Tibial nerve (tissue), 4 donors: ENCODE measurements at regions not wholly inside any gene's neighbourhood (a gene's known extent, or its start where the extent isn't known, plus 50 kb on each side); places are given as distances from the start of the nearest gene placed in this dataset.

Source experiments
- DNase-seq, 2 donors: peaks; one replicate each; pipeline ENCODE4 v3.0.0-alpha.2; 2019; ENCODE audit warnings: low spot score in 2 of 2
- H3K27ac ChIP-seq, 4 donors: fragments of 200-600 bp; sonication (generic) in 3 of 4; one replicate each; pipeline ENCODE4 v1.5.1; 2017 to 2019; ENCODE audit warnings: mild to moderate bottlenecking in 1 of 4
- H3K27me3 ChIP-seq, 2 donors: fragments of 200-600 bp; sonication (generic) in 1 of 2; one replicate each; pipeline versions ENCODE4 v1.5.1 to v1.6.0; 2017 to 2019
- H3K36me3 ChIP-seq, 3 donors: fragments of 200-600 bp; sonication (generic); one replicate each; pipeline ENCODE4 v1.5.1; 2018 to 2019
- H3K4me1 ChIP-seq, 4 donors: fragments of 200-600 bp; sonication (generic) in 3 of 4; one replicate each; pipeline ENCODE4 v1.5.1; 2017 to 2019
- H3K4me3 ChIP-seq, 4 donors: fragments of 200-600 bp; sonication (generic) in 3 of 4; one replicate each; pipeline ENCODE4 v1.5.1; 2017 to 2019; ENCODE audit warnings: mild to moderate bottlenecking in 1 of 4, moderate library complexity in 1 of 4
- H3K9me3 ChIP-seq, 4 donors: fragments of 200-600 bp; sonication (generic) in 3 of 4; one replicate each; pipeline ENCODE4 v1.5.1; 2017 to 2019
- CTCF ChIP-seq, 5 experiments: fragments of 200-600 bp in 3 of 5; fragments of 450-650 bp in 2 of 5; sonication (generic) in 3 of 5; IDR thresholded peaks; one replicate each; pipeline ENCODE4 v1.5.1; 2016 to 2019; ENCODE audit warnings: antibody characterized with exemption in 5 of 5, mild to moderate bottlenecking in 3 of 5, moderate library complexity in 2 of 5
- EP300 ChIP-seq, 2 donors: sonication (generic); formaldehyde crosslinking; IDR thresholded peaks; one replicate each; pipeline ENCODE4 v1.6.1; 2017; ENCODE audit warnings: antibody characterized with exemption in 2 of 2, mild to moderate bottlenecking in 1 of 2
- POLR2A ChIP-seq, 2 donors: fragments of 450-650 bp; IDR thresholded peaks; one replicate each; pipeline ENCODE4 v1.6.1; 2017; ENCODE audit warnings: antibody characterized with exemption in 2 of 2, mild to moderate bottlenecking in 2 of 2, moderate library complexity in 2 of 2
- WGBS, 2 donors: methylation state at CpG; one replicate each; pipeline ENCODE4 v1.1.5; 2018; 5-methylcytosine and 5-hydroxymethylcytosine counted together

- H3K4me3 ChIP-seq = no peak overlapping the region
- H3K9me3 ChIP-seq = peaks cover 0 to 8% (median 0%) of the 10 kb centered on the region in 4 donors
- H3K36me3 ChIP-seq = no peaks in the 10 kb centered on the region
- no peak overlapping the region for H3K27ac ChIP-seq
- no peaks in the 10 kb centered on the region for H3K4me1 ChIP-seq
- no peaks in the 10 kb centered on the region for H3K27me3 ChIP-seq
- DNase-seq = no peak
- TF ChIP-seq EP300 (IDR thresholded peaks at IDR 0.05) (no peak), POLR2A (IDR thresholded peaks at IDR 0.05) (no peak), CTCF (IDR thresholded peaks at IDR 0.05) (no peak)
- WGBS, 2 donors = 81 to 85% methylated on average over 1 of the region's 1 CpG
These were observed 272.7 kb upstream of the PMFBP1 start for GRCh38 chr16:72444696-72445095.

GRCh38 chr16:72443809-72444208 is 271.9 kb upstream of the PMFBP1 start:
- WGBS, 2 donors = 27 to 56% methylated on average over 1 of the region's 1 CpG
- Histone ChIP-seq H3K9me3 (peaks cover 0 to 8% (median 0%) of the 10 kb centered on the region in 4 donors), H3K4me3 (no peak overlapping the region), H3K36me3 (no peaks in the 10 kb centered on the region), H3K27ac (no peak overlapping the region), H3K4me1 (no peaks in the 10 kb centered on the region), H3K27me3 (no peaks in the 10 kb centered on the region)
- no peak for DNase-seq
- no peak for TF ChIP-seq CTCF (IDR thresholded peaks at IDR 0.05)
- no peak for TF ChIP-seq EP300 (IDR thresholded peaks at IDR 0.05)
- TF ChIP-seq POLR2A (IDR thresholded peaks at IDR 0.05) = no peak

- H3K4me1 ChIP-seq = no peaks in the 10 kb centered on the region
- peaks cover 0 to 8% (median 0%) of the 10 kb centered on the region in 4 donors for H3K9me3 ChIP-seq
- 70 to 76% methylated on average over 5 of the region's 5 CpGs for WGBS, 2 donors
- no peak overlapping the region for H3K4me3 ChIP-seq
- no peaks in the 10 kb centered on the region for H3K27me3 ChIP-seq
- H3K36me3 ChIP-seq = no peaks in the 10 kb centered on the region
- DNase-seq = no peak
- TF ChIP-seq EP300 (IDR thresholded peaks at IDR 0.05) = no peak
- no peak for TF ChIP-seq CTCF (IDR thresholded peaks at IDR 0.05)
- no peak for TF ChIP-seq POLR2A (IDR thresholded peaks at IDR 0.05)
- H3K27ac ChIP-seq = no peak overlapping the region
These were observed 270.6 kb upstream of the PMFBP1 start for GRCh38 chr16:72442385-72443158.

- H3K36me3 ChIP-seq = no peaks in the 10 kb centered on the region
- no peaks in the 10 kb centered on the region for H3K27me3 ChIP-seq
- DNase-seq = no peak
- H3K4me3 ChIP-seq = no peak overlapping the region
- peaks cover 0 to 29% (median 6%) of the 10 kb centered on the region in 4 donors for H3K9me3 ChIP-seq
- no peaks in the 10 kb centered on the region for H3K4me1 ChIP-seq
- TF ChIP-seq EP300 (IDR thresholded peaks at IDR 0.05) = no peak
- H3K27ac ChIP-seq = no peak overlapping the region
These were observed 265.9 kb upstream of the PMFBP1 start for GRCh38 chr16:72437891-72438290.

- H3K27me3 ChIP-seq = no peaks in the 10 kb centered on the region
- no peak overlapping the region for H3K4me3 ChIP-seq
- WGBS, 2 donors = 92 to 95% methylated on average over 2 of the region's 2 CpGs
- no peaks in the 10 kb centered on the region for H3K4me1 ChIP-seq
- no peak for DNase-seq
- peaks cover 0 to 29% (median 6%) of the 10 kb centered on the region in 4 donors for H3K9me3 ChIP-seq
- TF ChIP-seq POLR2A (IDR thresholded peaks at IDR 0.05) (no peak), CTCF (IDR thresholded peaks at IDR 0.05) (no peak), EP300 (IDR thresholded peaks at IDR 0.05) (no peak)
- H3K36me3 ChIP-seq = no peaks in the 10 kb centered on the region
- no peak overlapping the region for H3K27ac ChIP-seq
These were observed 262.2 kb upstream of the PMFBP1 start for GRCh38 chr16:72434159-72434558.
